HFFc6 (cell line): ENCODE measurements at regions not wholly inside any gene's neighbourhood (a gene's known extent, or its start where the extent isn't known, plus 50 kb on each side); places are given as distances from the start of the nearest gene placed in this dataset.
A peak's percentile ranks its signal among the peaks of the same experiment; 100 is the strongest.

Experiments used
- DNase-seq: peaks from one replicate; pipeline ENCODE4 v3.0.0-alpha.2; 2018
- H3K27ac Mint-ChIP-seq: 2 replicates; pipeline ENCODE4 v1.8.0; 2020; ENCODE audit warnings: mild to moderate bottlenecking, mixed read lengths
- H3K27me3 Mint-ChIP-seq: 2 replicates; pipeline ENCODE4 v1.8.0; 2021; ENCODE audit warnings: mild to moderate bottlenecking, moderate library complexity, mixed read lengths; ENCODE audit not compliant: insufficient read depth
- H3K36me3 Mint-ChIP-seq: 2 replicates; pipeline ENCODE4 v1.8.0; 2021; ENCODE audit warnings: low read depth, mixed read lengths
- H3K4me1 Mint-ChIP-seq: 2 replicates; pipeline ENCODE4 v1.8.0; 2020; ENCODE audit warnings: low read depth, mixed read lengths
- H3K4me3 Mint-ChIP-seq: 2 replicates; pipeline ENCODE4 v1.8.0; 2020; ENCODE audit warnings: mild to moderate bottlenecking, moderate library complexity, mixed read lengths
- H3K9me3 Mint-ChIP-seq: 2 replicates; pipeline ENCODE4 v1.8.0; 2020; ENCODE audit warnings: mild to moderate bottlenecking, mixed read lengths
- TF ChIP-seq, protein P1 (sequence below): fragments of 200-600 bp; sonication (generic); IDR thresholded peaks from 2 replicates; pipeline ENCODE4 v1.5.0; 2021; ENCODE audit warnings: antibody characterized with exemption, mild to moderate bottlenecking

DNA sequence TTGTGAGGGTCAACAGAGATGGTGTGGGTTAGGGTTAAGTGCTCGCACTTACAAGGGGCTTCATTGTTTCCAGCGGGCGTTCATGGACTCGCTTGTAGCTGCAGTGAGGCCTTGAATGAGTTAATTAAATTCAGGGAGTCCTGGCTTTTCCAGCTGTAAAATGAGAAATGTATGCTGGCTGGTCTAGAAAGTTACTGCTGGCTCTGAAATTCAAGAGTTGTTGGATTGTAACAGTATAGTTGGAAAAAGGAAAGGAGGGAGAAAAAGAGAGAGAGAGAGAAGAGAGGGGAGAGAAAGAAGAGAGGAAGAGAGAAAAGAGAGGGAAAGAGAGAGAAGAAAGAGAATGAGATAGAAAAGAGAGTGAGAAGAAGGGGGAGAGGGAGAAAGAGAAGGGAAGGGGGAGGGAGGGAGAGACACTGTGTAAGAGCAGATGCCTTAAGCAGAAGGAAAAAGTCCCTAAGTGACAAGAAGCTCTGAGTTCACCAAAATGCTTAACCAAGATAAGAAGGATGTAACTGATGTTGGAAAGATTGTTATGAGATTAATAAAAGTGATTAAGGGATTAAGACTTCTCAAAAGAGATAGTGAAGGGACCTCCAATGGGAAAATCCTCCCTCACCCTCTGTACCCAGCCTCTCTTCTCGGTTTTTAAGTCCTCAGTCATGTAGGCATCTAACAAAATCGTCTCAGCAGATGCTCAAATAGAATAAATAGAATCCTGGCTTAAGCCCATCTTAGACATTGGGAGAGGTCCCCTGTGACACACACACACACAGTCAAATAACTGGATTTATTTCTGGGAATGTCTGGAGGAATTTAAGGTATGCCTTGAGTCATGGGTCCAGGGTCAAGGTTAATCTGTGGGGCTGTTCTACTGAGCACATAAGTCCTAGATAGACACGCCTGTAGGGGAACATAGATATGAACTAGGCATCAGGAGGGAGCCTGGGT lies 477.9 kb downstream of the MIAT start:
- Mint-ChIP-seq H3K4me1 (peaks cover 72% of the 10 kb centered on the region), H3K9me3 (peaks cover 15% of the 10 kb centered on the region; the same call in 1 of the 2 replicates), H3K27me3 (peaks cover 21% of the 10 kb centered on the region), H3K27ac (peak overlapping the region; percentile 25; the same call in 1 of the 2 replicates), H3K36me3 (peaks cover 9% of the 10 kb centered on the region), H3K4me3 (no peak overlapping the region; the same call in 1 of the 2 replicates)
- DNase-seq = peak; percentile 35
- TF ChIP-seq, protein P1, sequence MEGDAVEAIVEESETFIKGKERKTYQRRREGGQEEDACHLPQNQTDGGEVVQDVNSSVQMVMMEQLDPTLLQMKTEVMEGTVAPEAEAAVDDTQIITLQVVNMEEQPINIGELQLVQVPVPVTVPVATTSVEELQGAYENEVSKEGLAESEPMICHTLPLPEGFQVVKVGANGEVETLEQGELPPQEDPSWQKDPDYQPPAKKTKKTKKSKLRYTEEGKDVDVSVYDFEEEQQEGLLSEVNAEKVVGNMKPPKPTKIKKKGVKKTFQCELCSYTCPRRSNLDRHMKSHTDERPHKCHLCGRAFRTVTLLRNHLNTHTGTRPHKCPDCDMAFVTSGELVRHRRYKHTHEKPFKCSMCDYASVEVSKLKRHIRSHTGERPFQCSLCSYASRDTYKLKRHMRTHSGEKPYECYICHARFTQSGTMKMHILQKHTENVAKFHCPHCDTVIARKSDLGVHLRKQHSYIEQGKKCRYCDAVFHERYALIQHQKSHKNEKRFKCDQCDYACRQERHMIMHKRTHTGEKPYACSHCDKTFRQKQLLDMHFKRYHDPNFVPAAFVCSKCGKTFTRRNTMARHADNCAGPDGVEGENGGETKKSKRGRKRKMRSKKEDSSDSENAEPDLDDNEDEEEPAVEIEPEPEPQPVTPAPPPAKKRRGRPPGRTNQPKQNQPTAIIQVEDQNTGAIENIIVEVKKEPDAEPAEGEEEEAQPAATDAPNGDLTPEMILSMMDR = no peak

- TF ChIP-seq, protein P1 = no peak
- no peak overlapping the region for H3K27ac Mint-ChIP-seq
- H3K27me3 Mint-ChIP-seq = peaks cover 24% of the 10 kb centered on the region
Observed at GRCh38 chr22:27136596-27136995, 479.2 kb downstream of the MIAT start.

DNA sequence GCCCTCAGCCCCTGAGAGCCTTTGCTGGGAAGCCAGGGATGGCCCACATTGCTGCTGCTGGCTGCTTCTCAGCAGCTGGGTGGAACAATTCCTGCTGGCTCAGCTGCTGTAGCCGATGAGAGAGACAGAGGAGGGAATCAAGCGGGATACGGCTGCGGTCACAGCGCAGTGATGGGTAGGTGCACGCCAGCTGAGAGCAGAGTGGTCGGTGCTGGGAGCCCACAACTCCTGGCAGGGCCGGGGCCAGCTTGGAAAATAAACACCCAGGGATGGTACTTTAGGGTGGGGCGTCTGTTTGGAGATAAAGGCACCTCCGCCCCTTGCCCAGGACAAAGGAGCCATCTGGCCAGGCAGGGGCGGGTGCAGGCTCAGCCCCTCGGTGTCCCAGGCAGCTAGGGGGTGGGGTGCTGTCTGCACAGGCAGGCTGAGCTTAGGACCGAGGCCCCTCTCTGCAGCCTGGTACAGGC lies 480.5 kb downstream of the MIAT start:
- H3K27me3 Mint-ChIP-seq = peaks cover 24% of the 10 kb centered on the region
- H3K4me3 Mint-ChIP-seq = no peak overlapping the region
- peaks cover 66% of the 10 kb centered on the region for H3K4me1 Mint-ChIP-seq
- TF ChIP-seq, protein P1 = no peak
- no peak for DNase-seq
- H3K9me3 Mint-ChIP-seq = peaks cover 15% of the 10 kb centered on the region; the same call in 1 of the 2 replicates
- H3K36me3 Mint-ChIP-seq = peaks cover 9% of the 10 kb centered on the region
- no peak overlapping the region for H3K27ac Mint-ChIP-seq

More at GRCh38 chr22:27136596-27136995, 479.2 kb downstream of the MIAT start:
- no peak for DNase-seq
- H3K4me3 Mint-ChIP-seq = no peak overlapping the region
- peaks cover 15% of the 10 kb centered on the region; the same call in 1 of the 2 replicates for H3K9me3 Mint-ChIP-seq
- peaks cover 9% of the 10 kb centered on the region for H3K36me3 Mint-ChIP-seq
- H3K4me1 Mint-ChIP-seq = peaks cover 70% of the 10 kb centered on the region

- TF ChIP-seq, protein P1 = no peak
- no peak for DNase-seq
- Mint-ChIP-seq H3K27me3 (peaks cover 28% of the 10 kb centered on the region), H3K4me3 (no peak overlapping the region), H3K27ac (no peak overlapping the region), H3K36me3 (peaks cover 9% of the 10 kb centered on the region), H3K4me1 (peaks cover 60% of the 10 kb centered on the region), H3K9me3 (peaks cover 15% of the 10 kb centered on the region; the same call in 1 of the 2 replicates)
Observed at GRCh38 chr22:27138471-27138870, 481.1 kb downstream of the MIAT start.

DNA sequence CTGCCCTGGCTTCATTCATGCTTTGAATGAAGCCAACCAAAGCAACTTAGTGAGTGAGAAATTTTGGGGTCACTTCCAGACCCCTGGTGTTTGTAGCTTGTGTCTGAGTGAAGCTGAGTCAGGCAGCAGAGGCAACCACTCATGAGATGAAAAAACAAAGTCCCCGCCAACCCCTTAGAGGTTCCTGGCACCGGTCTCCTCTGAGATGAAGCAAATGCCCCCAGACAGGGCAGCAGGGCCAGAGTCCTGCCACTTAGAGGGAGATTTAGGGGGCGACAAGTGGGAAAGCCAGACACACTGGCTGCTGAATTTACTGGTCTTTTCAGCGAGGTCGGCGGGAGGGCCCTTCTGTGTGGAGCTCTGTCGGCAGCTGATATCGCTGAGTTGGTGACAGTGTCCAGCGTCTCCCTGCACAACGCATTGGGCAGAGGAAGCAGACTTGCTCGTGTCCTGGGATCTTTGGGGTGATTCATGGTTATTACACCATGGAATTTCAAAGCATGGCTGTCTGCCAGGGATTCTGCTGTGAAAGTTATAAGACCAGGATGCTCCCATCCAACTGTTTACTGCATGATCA lies 482.6 kb downstream of the MIAT start:
- Mint-ChIP-seq H3K4me3 (peak overlapping the region; percentile 76), H3K4me1 (peaks cover 45% of the 10 kb centered on the region), H3K36me3 (peaks cover 9% of the 10 kb centered on the region), H3K9me3 (peaks cover 15% of the 10 kb centered on the region; the same call in 1 of the 2 replicates), H3K27me3 (peaks cover 24% of the 10 kb centered on the region), H3K27ac (peak overlapping the region; percentile 66)
- DNase-seq = peak; percentile 85
- TF ChIP-seq, protein P1 = no peak
